H1 (cell line): ENCODE measurements at regions not wholly inside any gene's neighbourhood (a gene's known extent, or its start where the extent isn't known, plus 50 kb on each side); places are given as distances from the start of the nearest gene placed in this dataset.

Experiments
- CTCF ChIA-PET: fragments of 300-600 bp; sonication (Branson Sonifier 250); formaldehyde crosslinking; loops from one replicate; lab custom pipeline; 2021; ENCODE audit not compliant: partially characterized antibody; lab: Charles Lee
- POLR2A ChIA-PET: fragments of 300-600 bp; sonication (Branson Sonifier 250); formaldehyde crosslinking; loops from one replicate; lab custom pipeline; 2021; ENCODE audit warnings: inconsistent platforms; ENCODE audit not compliant: partially characterized antibody; lab: Charles Lee
- DNase-seq, 2 experiments: peaks; one replicate each; pipeline versions ENCODE4 v3.0.0 to v3.0.0-alpha.2; 2010 to 2022; ENCODE audit warnings: low spot score in 2 of 2, low read depth in 1 of 2, mixed read lengths in 1 of 2
- FAIRE-seq: peaks from 2 replicates; lab custom pipeline; 2011; peaks lifted over from hg19 to GRCh38; lab: Jason Lieb, UNC
- H2AFZ ChIP-seq: 2 replicates; pipeline ENCODE4 v1.8.1; 2012; ENCODE audit warnings: low read length, inconsistent platforms
- H2AK5ac ChIP-seq: 2 replicates; pipeline ENCODE4 v1.6.1; 2013; ENCODE audit warnings: low read depth, low read length
- H2BK120ac ChIP-seq: replicated peaks from 2 replicates; pipeline ENCODE3; 2013; ENCODE audit warnings: low read depth, low read length, inconsistent platforms
- H2BK12ac ChIP-seq: 2 replicates; pipeline ENCODE4 v1.6.1; 2013; ENCODE audit warnings: low read depth, low read length
- H2BK15ac ChIP-seq: 2 replicates; pipeline ENCODE4 v1.6.1; 2013; ENCODE audit warnings: low read length
- H2BK20ac ChIP-seq: 2 replicates; pipeline ENCODE4 v1.6.1; 2013; ENCODE audit warnings: low read length
- H2BK5ac ChIP-seq: 2 replicates; pipeline ENCODE4 v1.6.1; 2013; ENCODE audit warnings: low read depth, low read length
- H3K14ac ChIP-seq: 2 replicates; pipeline ENCODE4 v1.6.1; 2013; ENCODE audit warnings: inconsistent platforms; ENCODE audit not compliant: insufficient read length
- H3K18ac ChIP-seq: 2 replicates; pipeline ENCODE4 v1.6.1; 2013; ENCODE audit warnings: low read length; ENCODE audit errors: extremely low read depth
- H3K23ac ChIP-seq: 2 replicates; pipeline ENCODE4 v1.6.1; 2013; ENCODE audit warnings: inconsistent platforms; ENCODE audit not compliant: insufficient read length
- H3K23me2 ChIP-seq: 2 replicates; pipeline ENCODE4 v1.6.1; 2013; ENCODE audit warnings: low read depth, low read length
- H3K27ac ChIP-seq: 2 replicates; pipeline ENCODE4 v1.6.1; 2011; ENCODE audit warnings: low read depth, low read length, inconsistent platforms
- H3K27me3 ChIP-seq, 4 experiments: replicated peaks in 1 of 4; 1 replicate in 1 of 4; 2 replicates in 3 of 4; pipeline versions ENCODE4 v1.6.1 to v1.8.1; 2011 to 2013; ENCODE audit warnings: low read length in 3 of 4, mild to moderate bottlenecking in 3 of 4, inconsistent platforms in 2 of 4, mixed read lengths in 2 of 4, moderate library complexity in 1 of 4; ENCODE audit not compliant: control insufficient read depth in 3 of 4, insufficient read depth in 3 of 4; ENCODE audit errors: extremely low read depth in 1 of 4
- H3K36me3 ChIP-seq, 4 experiments: 2 replicates each; pipeline versions ENCODE4 v1.6.1 to v1.8.1; 2011 to 2013; ENCODE audit warnings: mild to moderate bottlenecking in 4 of 4, low read length in 3 of 4, moderate library complexity in 2 of 4, control low read depth in 1 of 4, inconsistent platforms in 1 of 4; ENCODE audit not compliant: insufficient read depth in 4 of 4, control insufficient read depth in 2 of 4
- H3K4ac ChIP-seq: replicated peaks from 2 replicates; pipeline ENCODE3; 2013; ENCODE audit warnings: low read length, low read depth, mixed read lengths, inconsistent platforms; ENCODE audit not compliant: insufficient read length
- H3K4me1 ChIP-seq, 4 experiments: replicated peaks in 1 of 4; 1 replicate in 1 of 4; 2 replicates in 3 of 4; pipeline versions ENCODE4 v1.6.1 to v1.8.1; 2011 to 2013; ENCODE audit warnings: low read length in 3 of 4, inconsistent platforms in 2 of 4, mixed read lengths in 1 of 4; ENCODE audit not compliant: insufficient read depth in 4 of 4, control insufficient read depth in 3 of 4
- H3K4me2 ChIP-seq, 2 experiments: 2 replicates each; pipeline versions ENCODE4 v1.6.1 to v1.8.1; 2011 to 2013; ENCODE audit warnings: low read depth in 2 of 2, low read length in 2 of 2, control low read depth in 1 of 2, inconsistent platforms in 1 of 2, mild to moderate bottlenecking in 1 of 2; ENCODE audit not compliant: insufficient read depth in 1 of 2
- H3K4me3 ChIP-seq, 4 experiments: fragments of 200-600, 300-600 bp in 1 of 4; sonication (generic), shearing (Covaris generic), sonication (Bioruptor Twin) in 1 of 4; 2 replicates each; pipeline versions ENCODE4 v1.5.1 to v1.8.1; 2011 to 2016; ENCODE audit warnings: low read length in 4 of 4, low read depth in 3 of 4, control low read depth in 2 of 4, inconsistent platforms in 2 of 4, mild to moderate bottlenecking in 2 of 4, mixed read lengths in 1 of 4, moderate library complexity in 1 of 4; ENCODE audit not compliant: insufficient read depth in 2 of 4; ENCODE audit errors: extremely low read depth in 1 of 4
- H3K56ac ChIP-seq: replicated peaks from 2 replicates; pipeline ENCODE3; 2013; ENCODE audit warnings: low read depth, mild to moderate bottlenecking, mixed read lengths, low read length, inconsistent platforms; ENCODE audit not compliant: insufficient read length
- H3K79me1 ChIP-seq: 2 replicates; pipeline ENCODE4 v1.6.1; 2013; ENCODE audit warnings: low read depth, low read length, control low read depth
- H3K79me2 ChIP-seq, 2 experiments: 2 replicates each; pipeline versions ENCODE4 v1.6.1 to v1.8.1; 2012 to 2013; ENCODE audit warnings: low read length in 2 of 2, mild to moderate bottlenecking in 2 of 2, inconsistent platforms in 1 of 2; ENCODE audit not compliant: insufficient read depth in 2 of 2, control insufficient read depth in 1 of 2
- H3K9ac ChIP-seq, 4 experiments: replicated peaks in 1 of 4; 1 replicate in 1 of 4; 2 replicates in 3 of 4; pipeline versions ENCODE4 v1.6.1 to v1.8.1; 2011 to 2013; ENCODE audit warnings: low read depth in 3 of 4, low read length in 3 of 4, control low read depth in 2 of 4, mild to moderate bottlenecking in 2 of 4, moderate library complexity in 2 of 4, inconsistent platforms in 1 of 4; ENCODE audit errors: extremely low read depth in 1 of 4
- H3K9me3 ChIP-seq, 2 experiments: 2 replicates each; pipeline versions ENCODE4 v1.6.1 to v1.8.1; 2012 to 2013; ENCODE audit warnings: mild to moderate bottlenecking in 2 of 2, moderate library complexity in 2 of 2, control low read depth in 1 of 2, inconsistent platforms in 1 of 2, low read depth in 1 of 2, low read length in 1 of 2, mixed read lengths in 1 of 2; ENCODE audit not compliant: insufficient read depth in 2 of 2
- H4K20me1 ChIP-seq, 2 experiments: replicated peaks in 1 of 2; 2 replicates each; pipeline versions ENCODE3 to v1.8.1; 2011 to 2013; ENCODE audit warnings: inconsistent platforms in 2 of 2, low read length in 2 of 2, mild to moderate bottlenecking in 1 of 2; ENCODE audit not compliant: insufficient read depth in 2 of 2, control insufficient read depth in 1 of 2
- H4K5ac ChIP-seq: 2 replicates; pipeline ENCODE4 v1.6.1; 2013; ENCODE audit warnings: low read length, low read depth, mixed read lengths, inconsistent platforms; ENCODE audit not compliant: insufficient read length
- H4K8ac ChIP-seq: 2 replicates; pipeline ENCODE4 v1.8.0; 2013; ENCODE audit warnings: mild to moderate bottlenecking, moderate library complexity, low read length, inconsistent platforms; ENCODE audit not compliant: insufficient read depth; ENCODE audit errors: extremely low read depth
- H4K91ac ChIP-seq: replicated peaks from 2 replicates; pipeline ENCODE3; 2013; ENCODE audit warnings: low read length, mixed read lengths, inconsistent platforms; ENCODE audit not compliant: insufficient read length
- BACH1 ChIP-seq: IDR thresholded peaks from 2 replicates; pipeline ENCODE4 v1.6.1; 2012; ENCODE audit warnings: low read length, improper control_type of control experiment
- GABPA ChIP-seq: IDR thresholded peaks from 2 replicates; pipeline ENCODE4 v1.6.1; 2011; ENCODE audit warnings: mild to moderate bottlenecking, low read length, moderate library complexity, borderline replicate concordance; ENCODE audit not compliant: insufficient read depth
- HDAC2 ChIP-seq, 2 experiments: fragments of 300-600 bp in 1 of 2; sonication (generic) in 1 of 2; IDR thresholded peaks; 2 replicates each; pipeline ENCODE4 v1.6.1; 2011 to 2012; ENCODE audit warnings: low read depth in 2 of 2, low read length in 2 of 2, mild to moderate bottlenecking in 2 of 2, moderate library complexity in 2 of 2, borderline replicate concordance in 1 of 2, inconsistent platforms in 1 of 2
- JUN ChIP-seq: IDR thresholded peaks from 2 replicates; pipeline ENCODE4 v1.6.1; 2011; ENCODE audit warnings: low read depth, mild to moderate bottlenecking, improper control_type of control experiment, low read length
- KDM5A ChIP-seq: fragments of 200-600 bp; IDR thresholded peaks from 2 replicates; pipeline ENCODE4 v1.7.1; 2012; ENCODE audit warnings: mild to moderate bottlenecking, low read length, inconsistent platforms, mixed read lengths
- RNF2 ChIP-seq: fragments of 200-900, 300-1000 bp; sonication (generic); IDR thresholded peaks from 2 replicates; pipeline ENCODE4 v1.7.1; 2016; ENCODE audit warnings: borderline replicate concordance, low read depth, mild to moderate bottlenecking, antibody characterized with exemption, low read length; ENCODE audit not compliant: poor library complexity, severe bottlenecking; ENCODE audit errors: missing control alignments
- RXRA ChIP-seq: IDR thresholded peaks from 2 replicates; pipeline ENCODE4 v1.6.1; 2011; ENCODE audit warnings: low read depth, mild to moderate bottlenecking, low read length, moderate library complexity; ENCODE audit not compliant: insufficient read depth
- SIRT6 ChIP-seq: IDR thresholded peaks from one replicate; pipeline ENCODE4 v1.7.1; 2012; ENCODE audit warnings: low read length, inconsistent platforms
- SIX5 ChIP-seq: IDR thresholded peaks from 2 replicates; pipeline ENCODE4 v1.6.1; 2011; ENCODE audit warnings: mild to moderate bottlenecking, low read depth, low read length
- SRF ChIP-seq: IDR thresholded peaks from 2 replicates; pipeline ENCODE4 v1.6.1; 2011; ENCODE audit warnings: mild to moderate bottlenecking, low read depth, low read length, moderate library complexity
- TCF12 ChIP-seq: IDR thresholded peaks from 2 replicates; pipeline ENCODE4 v1.6.1; 2011; ENCODE audit warnings: low read depth, mild to moderate bottlenecking, low read length
- WGBS, 2 experiments: shearing (Covaris generic) in 1 of 2; methylation state at CpG; one replicate each; pipeline versions ENCODE4 v1.1.6 to v1.1.7; 2013 to 2015; ENCODE audit warnings: low lambda C conversion rate in 2 of 2, mixed read lengths in 2 of 2, inconsistent platforms in 1 of 2, low coverage in 1 of 2, missing lambda C conversion rate in 1 of 2; ENCODE audit not compliant: insufficient replicate concordance in 2 of 2, insufficient coverage in 1 of 2, insufficient read length in 1 of 2; ENCODE audit errors: extremely low coverage in 1 of 2, missing lambda C conversion rate in 1 of 2; 5-methylcytosine and 5-hydroxymethylcytosine counted together
- TF ChIP-seq, protein P1 (sequence below): IDR thresholded peaks from 2 replicates; pipeline ENCODE4 v1.6.1; 2012; ENCODE audit warnings: low read length, inconsistent platforms
- TF ChIP-seq, protein P2 (sequence below): IDR thresholded peaks from 2 replicates; pipeline ENCODE4 v1.6.1; 2011; ENCODE audit warnings: low read depth, mild to moderate bottlenecking, low read length; ENCODE audit not compliant: insufficient read depth

DNA sequence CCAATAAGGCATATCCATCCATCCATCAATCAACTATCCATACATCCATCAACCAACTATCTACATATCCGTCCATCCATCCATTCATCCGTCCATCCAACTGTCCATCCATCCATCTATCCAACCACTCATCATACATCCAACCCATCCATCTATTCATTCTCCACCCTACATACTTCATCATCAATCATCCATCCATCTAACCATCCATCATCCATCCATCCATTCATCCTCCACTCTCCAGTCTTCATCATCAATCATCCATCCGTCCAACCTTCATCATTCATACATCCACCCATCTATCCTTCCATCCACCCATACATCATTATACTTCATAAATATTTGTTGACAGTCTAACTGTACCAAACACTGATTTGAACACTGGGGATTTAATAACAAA lies 231.3 kb upstream of the DAB1 start:
- H2BK20ac ChIP-seq = no peak overlapping the region
- no peak overlapping the region for H2BK12ac ChIP-seq
- no peak overlapping the region for H4K5ac ChIP-seq
- H2BK15ac ChIP-seq = no peak overlapping the region
- FAIRE-seq (no peak), DNase-seq (no peak)
- H3K14ac ChIP-seq = no peak overlapping the region
- no peak overlapping the region for H4K8ac ChIP-seq
- no peak overlapping the region for H3K18ac ChIP-seq
- ChIA-PET CTCF (no interaction called here), POLR2A (no interaction called here)
- no peak overlapping the region for H3K4ac ChIP-seq
- no peak overlapping the region for H3K4me3 ChIP-seq
- H4K91ac ChIP-seq = no peak overlapping the region
- H2AK5ac ChIP-seq = no peak overlapping the region
- no peak overlapping the region for H2BK5ac ChIP-seq
- no peaks in the 10 kb centered on the region for H3K36me3 ChIP-seq
- no peaks in the 10 kb centered on the region for H3K4me1 ChIP-seq
- H2BK120ac ChIP-seq = no peak overlapping the region
- 89 to 100% methylated on average over 3 of the region's 3 CpGs for WGBS, 2 experiments
- no peak overlapping the region for H3K4me2 ChIP-seq
- H3K9me3 ChIP-seq = no peaks in the 10 kb centered on the region
- H3K27me3 ChIP-seq = no peaks in the 10 kb centered on the region
- H3K79me1 ChIP-seq = no peaks in the 10 kb centered on the region
- no peak overlapping the region for H3K23ac ChIP-seq
- no peak overlapping the region for H3K9ac ChIP-seq
- no peak overlapping the region for H3K56ac ChIP-seq
- no peak overlapping the region for H2AFZ ChIP-seq
- H3K23me2 ChIP-seq = peaks cover 4% of the 10 kb centered on the region; the same call in 1 of the 2 replicates
- H4K20me1 ChIP-seq = no peaks in the 10 kb centered on the region
- H3K27ac ChIP-seq = no peak overlapping the region
- H3K79me2 ChIP-seq = no peaks in the 10 kb centered on the region
- TF ChIP-seq HDAC2 (IDR thresholded peaks at IDR 0.05; ENCODE audit: borderline replicate concordance in 1 of 2, low read depth in 2 of 2, low read length in 2 of 2) (no peak), JUN (no peak), RNF2 (no peak), KDM5A (no peak), SIX5 (no peak), GABPA (no peak), SRF (no peak), TCF12 (no peak), RXRA (no peak), BACH1 (no peak), SIRT6 (no peak)
- TF ChIP-seq, protein P1, sequence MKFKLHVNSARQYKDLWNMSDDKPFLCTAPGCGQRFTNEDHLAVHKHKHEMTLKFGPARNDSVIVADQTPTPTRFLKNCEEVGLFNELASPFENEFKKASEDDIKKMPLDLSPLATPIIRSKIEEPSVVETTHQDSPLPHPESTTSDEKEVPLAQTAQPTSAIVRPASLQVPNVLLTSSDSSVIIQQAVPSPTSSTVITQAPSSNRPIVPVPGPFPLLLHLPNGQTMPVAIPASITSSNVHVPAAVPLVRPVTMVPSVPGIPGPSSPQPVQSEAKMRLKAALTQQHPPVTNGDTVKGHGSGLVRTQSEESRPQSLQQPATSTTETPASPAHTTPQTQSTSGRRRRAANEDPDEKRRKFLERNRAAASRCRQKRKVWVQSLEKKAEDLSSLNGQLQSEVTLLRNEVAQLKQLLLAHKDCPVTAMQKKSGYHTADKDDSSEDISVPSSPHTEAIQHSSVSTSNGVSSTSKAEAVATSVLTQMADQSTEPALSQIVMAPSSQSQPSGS = no peak
- TF ChIP-seq, protein P2, sequence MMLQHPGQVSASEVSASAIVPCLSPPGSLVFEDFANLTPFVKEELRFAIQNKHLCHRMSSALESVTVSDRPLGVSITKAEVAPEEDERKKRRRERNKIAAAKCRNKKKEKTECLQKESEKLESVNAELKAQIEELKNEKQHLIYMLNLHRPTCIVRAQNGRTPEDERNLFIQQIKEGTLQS = no peak
